ENCODE measurements at regions not wholly inside any gene's neighbourhood (a gene's known extent, or its start where the extent isn't known, plus 50 kb on each side); places are given as distances from the start of the nearest gene placed in this dataset.

- POLR2A ChIA-PET: no interaction called here
- no peak for FAIRE-seq
Measured at GRCh38 chr1:221381910-221382623, 359.8 kb downstream of the DUSP10 start.

More at GRCh38 chr1:221381910-221382623, 359.8 kb downstream of the DUSP10 start:
- Histone ChIP-seq H3K9me1 (replicated peaks; ENCODE audit: control insufficient read depth, extremely low read depth, insufficient read depth, low read length) (no peaks in the 10 kb centered on the region), H2AFZ (ENCODE audit: low read depth, low read length) (no peak overlapping the region), H3K9ac (replicated peaks; ENCODE audit: extremely low read depth, insufficient read depth, low read length) (no peak overlapping the region), H3K4me2 (ENCODE audit: insufficient read depth, low read length) (no peak overlapping the region), H3K79me2 (ENCODE audit: control insufficient read depth, insufficient read depth, low read length) (no peaks in the 10 kb centered on the region), H3K4me1 (ENCODE audit: control insufficient read depth, extremely low read depth, insufficient read depth, low read length) (no peaks in the 10 kb centered on the region), H3K36me3 (ENCODE audit: control insufficient read depth in 2 of 2, extremely low read depth in 1 of 2, insufficient read depth in 2 of 2, low read length in 2 of 2) (no peaks in the 10 kb centered on the region), H4K20me1 (replicated peaks; ENCODE audit: control insufficient read depth, extremely low read depth, insufficient read depth, low read length) (no peaks in the 10 kb centered on the region), H3K4me3 (replicated peaks in 1 of 3; ENCODE audit: insufficient read depth in 1 of 3, low read depth in 1 of 3, low read length in 3 of 3) (no peak overlapping the region), H3K27me3 (ENCODE audit: control insufficient read depth in 2 of 2, insufficient read depth in 2 of 2, low read length in 2 of 2) (peaks cover 6 to 7% of the 10 kb centered on the region in 2 experiments), H3K9me3 (replicated peaks; ENCODE audit: control insufficient read depth, insufficient read depth, low read length) (no peaks in the 10 kb centered on the region), H3K27ac (ENCODE audit: insufficient read depth, low read depth, low read length) (no peak overlapping the region)
- CTCF ChIA-PET: interaction anchor here (0.9 kb wide), 1 partner anchor 12 kb away, joined by 3 read pairs; no protein-coding TSS in a partner anchor
- intact Hi-C loops (cut with micrococcal nuclease): no loop called here
- TF ChIP-seq MYC (IDR thresholded peaks at IDR 0.05; ENCODE audit: low read depth, low read length) (no peak), POLR2AphosphoS5 (IDR thresholded peaks at IDR 0.05; ENCODE audit: insufficient read depth, low read depth, low read length) (no peak), CTCF (IDR thresholded peaks at IDR 0.05; ENCODE audit: extremely low read depth in 1 of 2, insufficient read depth in 1 of 2, low read depth in 1 of 2, low read length in 2 of 2) (no peak)
- DNase-seq (ENCODE audit: low read depth, low spot score): no peak
- dilution Hi-C loops (cut with MboI; ENCODE audit: extremely low pct_ligation_motif_present, low sequenced_read_pairs): no loop called here
- BruUV-seq (replicated peaks): no TSS peak
